Testis (tissue), 2 donors: ENCODE measurements at regions not wholly inside any gene's neighbourhood (a gene's known extent, or its start where the extent isn't known, plus 50 kb on each side); places are given as distances from the start of the nearest gene placed in this dataset.

ENCODE experiments used
- DNase-seq: peaks from one replicate; pipeline ENCODE4 v3.0.0-alpha.2; 2019
- H3K27ac ChIP-seq, 2 donors: fragments of 200-600 bp; sonication (generic); one replicate each; pipeline ENCODE4 v1.5.1; 2019
- H3K27me3 ChIP-seq: fragments of 200-600 bp; sonication (generic); one replicate; pipeline ENCODE4 v1.5.1; 2019
- H3K36me3 ChIP-seq: fragments of 200-600 bp; sonication (generic); one replicate; pipeline ENCODE4 v1.5.1; 2017; ENCODE audit warnings: low read depth; ENCODE audit errors: missing control alignments
- H3K4me1 ChIP-seq: fragments of 200-600 bp; sonication (generic); one replicate; pipeline ENCODE4 v1.5.1; 2019
- H3K4me3 ChIP-seq, 2 donors: fragments of 200-600 bp; sonication (generic); one replicate each; pipeline ENCODE4 v1.5.1; 2017 to 2019
- H3K9me3 ChIP-seq: fragments of 200-600 bp; sonication (generic); one replicate; pipeline ENCODE4 v1.5.1; 2017
- POLR2A ChIP-seq: fragments of 450-650 bp; IDR thresholded peaks from one replicate; pipeline ENCODE4 v1.6.1; 2017; ENCODE audit warnings: antibody characterized with exemption, mild to moderate bottlenecking, moderate library complexity
- whole genome bisulfite sequencing, 2 donors: methylation state at CpG; one replicate each; pipeline ENCODE4 v1.1.5; 2018; 5-methylcytosine and 5-hydroxymethylcytosine counted together
- intact Hi-C: fragments of 100-400 bp; cut with DNase I; formaldehyde crosslinking; loops from one replicate; pipeline ENCODE4 v1.15.1; 2023; ENCODE audit warnings: low total_unique reads
- TF ChIP-seq, protein P1 (sequence below), 3 experiments: fragments of 450-650 bp in 2 of 3; fragments of 200-600 bp in 1 of 3; sonication (generic) in 1 of 3; IDR thresholded peaks; one replicate each; pipeline ENCODE4 v1.5.1; 2016 to 2019; ENCODE audit warnings: antibody characterized with exemption in 3 of 3, mild to moderate bottlenecking in 2 of 3, moderate library complexity in 1 of 3

GRCh38 chr15:72952151-72952550 is 100.1 kb upstream of the NEO1 start:
- H3K4me3 ChIP-seq = no peak overlapping the region
- no peaks in the 10 kb centered on the region for H3K4me1 ChIP-seq
- no peaks in the 10 kb centered on the region for H3K27me3 ChIP-seq
- no peak for DNase-seq
- WGBS, 2 donors = 71% methylated on average over 1 of the region's 1 CpG; no CpG with 5 or more reads in 1 of the 2 donors
- intact Hi-C loops = no loop called here
- H3K9me3 ChIP-seq = no peaks in the 10 kb centered on the region
- no peak overlapping the region for H3K27ac ChIP-seq
- no peaks in the 10 kb centered on the region for H3K36me3 ChIP-seq
- TF ChIP-seq, protein P1, sequence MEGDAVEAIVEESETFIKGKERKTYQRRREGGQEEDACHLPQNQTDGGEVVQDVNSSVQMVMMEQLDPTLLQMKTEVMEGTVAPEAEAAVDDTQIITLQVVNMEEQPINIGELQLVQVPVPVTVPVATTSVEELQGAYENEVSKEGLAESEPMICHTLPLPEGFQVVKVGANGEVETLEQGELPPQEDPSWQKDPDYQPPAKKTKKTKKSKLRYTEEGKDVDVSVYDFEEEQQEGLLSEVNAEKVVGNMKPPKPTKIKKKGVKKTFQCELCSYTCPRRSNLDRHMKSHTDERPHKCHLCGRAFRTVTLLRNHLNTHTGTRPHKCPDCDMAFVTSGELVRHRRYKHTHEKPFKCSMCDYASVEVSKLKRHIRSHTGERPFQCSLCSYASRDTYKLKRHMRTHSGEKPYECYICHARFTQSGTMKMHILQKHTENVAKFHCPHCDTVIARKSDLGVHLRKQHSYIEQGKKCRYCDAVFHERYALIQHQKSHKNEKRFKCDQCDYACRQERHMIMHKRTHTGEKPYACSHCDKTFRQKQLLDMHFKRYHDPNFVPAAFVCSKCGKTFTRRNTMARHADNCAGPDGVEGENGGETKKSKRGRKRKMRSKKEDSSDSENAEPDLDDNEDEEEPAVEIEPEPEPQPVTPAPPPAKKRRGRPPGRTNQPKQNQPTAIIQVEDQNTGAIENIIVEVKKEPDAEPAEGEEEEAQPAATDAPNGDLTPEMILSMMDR (IDR thresholded peaks at IDR 0.05) = no peak
- no peak for TF ChIP-seq POLR2A

GRCh38 chr15:72948662-72949061 is 103.6 kb upstream of the NEO1 start:
- no peak for DNase-seq
- H3K36me3 ChIP-seq = no peaks in the 10 kb centered on the region
- no peak overlapping the region for H3K4me3 ChIP-seq
- H3K27ac ChIP-seq = no peak overlapping the region
- TF ChIP-seq, protein P1 (IDR thresholded peaks at IDR 0.05) = no peak
- no peak for TF ChIP-seq POLR2A
- H3K4me1 ChIP-seq = no peaks in the 10 kb centered on the region
- intact Hi-C loops = no loop called here
- H3K9me3 ChIP-seq = no peaks in the 10 kb centered on the region
- no peaks in the 10 kb centered on the region for H3K27me3 ChIP-seq

DNA sequence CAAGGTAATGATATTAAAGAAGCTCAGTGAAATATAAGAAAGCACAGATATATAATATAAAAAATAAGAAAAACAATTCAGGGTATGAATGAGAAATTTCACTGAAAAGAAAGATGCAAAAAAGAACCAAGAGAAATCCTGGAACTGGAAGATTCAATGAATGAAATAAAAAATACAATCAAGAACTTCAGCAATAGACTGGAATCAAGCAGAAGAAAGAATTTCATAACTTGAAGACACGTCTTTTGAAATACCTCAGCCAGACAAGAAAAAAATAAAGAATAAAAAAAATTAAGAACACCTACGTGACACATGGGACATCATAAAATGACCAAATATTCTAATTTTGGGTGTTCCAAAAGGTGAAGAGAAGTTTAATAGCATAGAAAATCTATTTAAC is 104.6 kb upstream of the NEO1 start:
- DNase-seq = no peak

GRCh38 chr15:72944565-72944964 is 107.7 kb upstream of the NEO1 start:
- WGBS, 2 donors = 89% methylated on average over 2 of the region's 2 CpGs
- H3K4me3 ChIP-seq = no peak overlapping the region
- no peaks in the 10 kb centered on the region for H3K27me3 ChIP-seq
- H3K36me3 ChIP-seq = no peaks in the 10 kb centered on the region
- TF ChIP-seq POLR2A = no peak
- TF ChIP-seq, protein P1 (IDR thresholded peaks at IDR 0.05) = no peak
- no peaks in the 10 kb centered on the region for H3K9me3 ChIP-seq
- DNase-seq = no peak
- H3K27ac ChIP-seq = no peak overlapping the region
- intact Hi-C loops = no loop called here
- H3K4me1 ChIP-seq = no peaks in the 10 kb centered on the region

More for the DNA sequence above, 104.6 kb upstream of the NEO1 start:
- Histone ChIP-seq H3K4me1 (no peaks in the 10 kb centered on the region), H3K36me3 (no peaks in the 10 kb centered on the region), H3K27me3 (no peaks in the 10 kb centered on the region), H3K9me3 (no peaks in the 10 kb centered on the region), H3K27ac (no peak overlapping the region), H3K4me3 (no peak overlapping the region)
- no peak for TF ChIP-seq POLR2A
- TF ChIP-seq, protein P1 (IDR thresholded peaks at IDR 0.05) = no peak
- intact Hi-C loops = no loop called here
- WGBS, 2 donors = 85 to 92% methylated on average over 2 of the region's 2 CpGs

DNA sequence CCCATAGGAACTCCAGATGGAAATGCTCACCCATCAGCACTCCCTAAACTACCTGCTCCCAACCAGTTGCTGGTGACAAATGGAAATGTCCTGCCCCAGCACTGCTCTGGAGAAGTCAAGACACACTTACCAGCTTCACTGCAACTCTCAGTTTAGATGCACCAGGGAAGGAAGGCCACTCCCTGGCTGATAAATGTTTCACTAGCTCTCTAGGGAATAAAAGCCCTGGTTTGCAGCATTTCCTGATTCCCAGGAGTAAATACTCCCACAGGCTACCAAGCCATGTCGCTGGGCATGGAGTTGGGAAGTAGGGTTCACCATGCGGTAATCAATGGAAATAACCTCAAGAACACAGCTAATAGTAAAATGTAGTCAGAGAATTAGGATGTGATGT is 112.0 kb upstream of the NEO1 start:
- TF ChIP-seq POLR2A = no peak
- TF ChIP-seq, protein P1 (IDR thresholded peaks at IDR 0.05) = no peak
- WGBS, 2 donors = 82 to 83% methylated on average over 2 of the region's 2 CpGs
- Histone ChIP-seq H3K27me3 (no peaks in the 10 kb centered on the region), H3K27ac (no peak overlapping the region), H3K4me3 (no peak overlapping the region), H3K9me3 (no peaks in the 10 kb centered on the region), H3K4me1 (no peaks in the 10 kb centered on the region), H3K36me3 (no peaks in the 10 kb centered on the region)
- no peak for DNase-seq
- intact Hi-C loops = no loop called here
